ENCODE measurements at regions not wholly inside any gene's neighbourhood (a gene's known extent, or its start where the extent isn't known, plus 50 kb on each side); places are given as distances from the start of the nearest gene placed in this dataset.

GRCh38 chr2:181810823-181811695, 80.5 kb upstream of the ITPRID2 start:
- Histone ChIP-seq H3K4me1 (ENCODE audit: insufficient read depth, low read length, poor library complexity, severe bottlenecking) (no peaks in the 10 kb centered on the region), H3K9me2 (ENCODE audit: insufficient read depth, low read length) (no peaks in the 10 kb centered on the region), H3K9me3 (ENCODE audit: low read length) (no peaks in the 10 kb centered on the region), H3K36me3 (ENCODE audit: insufficient read depth, low read length) (no peaks in the 10 kb centered on the region), H3K27ac (ENCODE audit: low read depth, low read length, poor library complexity, severe bottlenecking) (no peak overlapping the region), H4K20me1 (ENCODE audit: insufficient read depth, low read length) (no peaks in the 10 kb centered on the region), H3K4me3 (ENCODE audit: low read depth, low read length, poor library complexity, severe bottlenecking) (no peak overlapping the region), H2AFZ (ENCODE audit: low read length) (no peak overlapping the region), H3K4me2 (ENCODE audit: low read length) (no peak overlapping the region), H3K79me2 (ENCODE audit: insufficient read depth, low read depth, low read length) (no peaks in the 10 kb centered on the region)
- TF ChIP-seq EZH2phosphoT487 (IDR thresholded peaks at IDR 0.05; ENCODE audit: borderline replicate concordance, low read depth, low read length): no peak
- TF ChIP-seq, protein P1, sequence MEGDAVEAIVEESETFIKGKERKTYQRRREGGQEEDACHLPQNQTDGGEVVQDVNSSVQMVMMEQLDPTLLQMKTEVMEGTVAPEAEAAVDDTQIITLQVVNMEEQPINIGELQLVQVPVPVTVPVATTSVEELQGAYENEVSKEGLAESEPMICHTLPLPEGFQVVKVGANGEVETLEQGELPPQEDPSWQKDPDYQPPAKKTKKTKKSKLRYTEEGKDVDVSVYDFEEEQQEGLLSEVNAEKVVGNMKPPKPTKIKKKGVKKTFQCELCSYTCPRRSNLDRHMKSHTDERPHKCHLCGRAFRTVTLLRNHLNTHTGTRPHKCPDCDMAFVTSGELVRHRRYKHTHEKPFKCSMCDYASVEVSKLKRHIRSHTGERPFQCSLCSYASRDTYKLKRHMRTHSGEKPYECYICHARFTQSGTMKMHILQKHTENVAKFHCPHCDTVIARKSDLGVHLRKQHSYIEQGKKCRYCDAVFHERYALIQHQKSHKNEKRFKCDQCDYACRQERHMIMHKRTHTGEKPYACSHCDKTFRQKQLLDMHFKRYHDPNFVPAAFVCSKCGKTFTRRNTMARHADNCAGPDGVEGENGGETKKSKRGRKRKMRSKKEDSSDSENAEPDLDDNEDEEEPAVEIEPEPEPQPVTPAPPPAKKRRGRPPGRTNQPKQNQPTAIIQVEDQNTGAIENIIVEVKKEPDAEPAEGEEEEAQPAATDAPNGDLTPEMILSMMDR (conservative IDR thresholded peaks at IDR 0.05; ENCODE audit: low read length): no peak
- intact Hi-C loops (cut with micrococcal nuclease; ENCODE audit: unreplicated experiment): no loop called here
- BruUV-seq (replicated peaks): no TSS peak
- DNase-seq (ENCODE audit: low spot score): no peak
- CTCF ChIA-PET (ENCODE audit: unreplicated experiment): no interaction called here
- POLR2A ChIA-PET: no interaction called here

GRCh38 chr2:181812106-181812743, 79.3 kb upstream of the ITPRID2 start:
- H3K9me2 ChIP-seq (ENCODE audit: insufficient read depth, low read length): no peaks in the 10 kb centered on the region
- no peak overlapping the region for H3K4me3 ChIP-seq (ENCODE audit: low read depth, low read length, poor library complexity, severe bottlenecking)
- H4K20me1 ChIP-seq (ENCODE audit: insufficient read depth, low read length): no peaks in the 10 kb centered on the region
- no peaks in the 10 kb centered on the region for H3K9me3 ChIP-seq (ENCODE audit: low read length)
- TF ChIP-seq, protein P1 (conservative IDR thresholded peaks at IDR 0.05; ENCODE audit: low read length): no peak
- no peak for TF ChIP-seq EZH2phosphoT487 (IDR thresholded peaks at IDR 0.05; ENCODE audit: borderline replicate concordance, low read depth, low read length)
- no peaks in the 10 kb centered on the region for H3K4me1 ChIP-seq (ENCODE audit: insufficient read depth, low read length, poor library complexity, severe bottlenecking)
- DNase-seq (ENCODE audit: low spot score): no peak
- intact Hi-C loops (cut with micrococcal nuclease; ENCODE audit: unreplicated experiment): no loop called here
- CTCF ChIA-PET (ENCODE audit: unreplicated experiment): no interaction called here
- H3K36me3 ChIP-seq (ENCODE audit: insufficient read depth, low read length): no peaks in the 10 kb centered on the region
- no TSS peak for BruUV-seq (replicated peaks)
- POLR2A ChIA-PET: interaction anchor here (0.7 kb wide), 1 partner anchor 29 kb away, joined by 4 read pairs; no protein-coding TSS in a partner anchor
- no peaks in the 10 kb centered on the region for H3K79me2 ChIP-seq (ENCODE audit: insufficient read depth, low read depth, low read length)
- no peak overlapping the region for H3K4me2 ChIP-seq (ENCODE audit: low read length)
- H3K27ac ChIP-seq (ENCODE audit: low read depth, low read length, poor library complexity, severe bottlenecking): no peak overlapping the region
- H2AFZ ChIP-seq (ENCODE audit: low read length): no peak overlapping the region

- BruUV-seq (replicated peaks): no TSS peak
- H3K4me3 ChIP-seq (ENCODE audit: low read depth, low read length, poor library complexity, severe bottlenecking): no peak overlapping the region
- DNase-seq (ENCODE audit: low spot score): no peak
- H3K9me3 ChIP-seq (ENCODE audit: low read length): no peaks in the 10 kb centered on the region
- TF ChIP-seq, protein P1 (conservative IDR thresholded peaks at IDR 0.05; ENCODE audit: low read length): no peak
- TF ChIP-seq EZH2phosphoT487 (IDR thresholded peaks at IDR 0.05; ENCODE audit: borderline replicate concordance, low read depth, low read length): no peak
- ChIA-PET CTCF (ENCODE audit: unreplicated experiment) (no interaction called here), POLR2A (no interaction called here)
- intact Hi-C loops (cut with micrococcal nuclease; ENCODE audit: unreplicated experiment): no loop called here
- no peak overlapping the region for H3K4me2 ChIP-seq (ENCODE audit: low read length)
- H3K36me3 ChIP-seq (ENCODE audit: insufficient read depth, low read length): no peaks in the 10 kb centered on the region
- H3K27ac ChIP-seq (ENCODE audit: low read depth, low read length, poor library complexity, severe bottlenecking): no peak overlapping the region
- no peaks in the 10 kb centered on the region for H3K9me2 ChIP-seq (ENCODE audit: insufficient read depth, low read length)
- no peak overlapping the region for H2AFZ ChIP-seq (ENCODE audit: low read length)
- no peaks in the 10 kb centered on the region for H3K79me2 ChIP-seq (ENCODE audit: insufficient read depth, low read depth, low read length)
- H3K4me1 ChIP-seq (ENCODE audit: insufficient read depth, low read length, poor library complexity, severe bottlenecking): no peaks in the 10 kb centered on the region
- H4K20me1 ChIP-seq (ENCODE audit: insufficient read depth, low read length): no peaks in the 10 kb centered on the region
Measured at GRCh38 chr2:181814057-181814491, 77.5 kb upstream of the ITPRID2 start.

All from OCI-LY7 (cell line).